Keratinocyte (primary cell): ENCODE measurements at regions not wholly inside any gene's neighbourhood (a gene's known extent, or its start where the extent isn't known, plus 50 kb on each side); places are given as distances from the start of the nearest gene placed in this dataset.

Experiments
- EZH2 ChIP-seq: IDR thresholded peaks from one replicate; pipeline ENCODE4 v1.6.1; 2012; ENCODE audit warnings: inconsistent platforms, mild to moderate bottlenecking, low read length, moderate library complexity
- TF ChIP-seq, protein P1 (sequence below), 3 experiments: IDR thresholded peaks in 1 of 3; conservative IDR thresholded peaks in 1 of 3; optimal IDR thresholded peaks in 1 of 3; 2 replicates in 2 of 3; 3 replicates in 1 of 3; pipeline versions ENCODE3 to v1.5.1; 2011; ENCODE audit warnings: low read length in 3 of 3, mild to moderate bottlenecking in 3 of 3, moderate library complexity in 2 of 3, control low read depth in 1 of 3, inconsistent platforms in 1 of 3; ENCODE audit not compliant: insufficient read depth in 2 of 3; ENCODE audit errors: extremely low read depth in 1 of 3

DNA sequence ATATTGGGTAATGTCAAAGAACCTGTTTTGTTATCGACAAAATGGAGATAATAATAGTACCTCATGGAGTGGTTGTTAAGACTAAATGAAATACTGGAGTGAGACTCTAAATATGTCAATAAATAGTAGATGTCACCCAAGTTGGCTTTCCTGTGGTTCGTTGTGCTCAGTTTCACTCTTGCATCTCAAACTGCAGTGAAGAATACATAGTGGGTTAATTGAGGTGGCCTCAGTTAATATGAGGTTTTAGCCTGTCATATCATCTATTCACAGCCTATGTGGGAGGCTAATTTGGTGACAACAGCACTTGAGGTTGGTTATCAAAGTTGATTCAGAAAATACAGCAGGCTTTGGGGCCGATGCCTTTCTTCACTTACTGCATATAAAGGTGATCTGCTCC is 485.5 kb upstream of the SUCLG2 start:
- TF ChIP-seq, protein P1, sequence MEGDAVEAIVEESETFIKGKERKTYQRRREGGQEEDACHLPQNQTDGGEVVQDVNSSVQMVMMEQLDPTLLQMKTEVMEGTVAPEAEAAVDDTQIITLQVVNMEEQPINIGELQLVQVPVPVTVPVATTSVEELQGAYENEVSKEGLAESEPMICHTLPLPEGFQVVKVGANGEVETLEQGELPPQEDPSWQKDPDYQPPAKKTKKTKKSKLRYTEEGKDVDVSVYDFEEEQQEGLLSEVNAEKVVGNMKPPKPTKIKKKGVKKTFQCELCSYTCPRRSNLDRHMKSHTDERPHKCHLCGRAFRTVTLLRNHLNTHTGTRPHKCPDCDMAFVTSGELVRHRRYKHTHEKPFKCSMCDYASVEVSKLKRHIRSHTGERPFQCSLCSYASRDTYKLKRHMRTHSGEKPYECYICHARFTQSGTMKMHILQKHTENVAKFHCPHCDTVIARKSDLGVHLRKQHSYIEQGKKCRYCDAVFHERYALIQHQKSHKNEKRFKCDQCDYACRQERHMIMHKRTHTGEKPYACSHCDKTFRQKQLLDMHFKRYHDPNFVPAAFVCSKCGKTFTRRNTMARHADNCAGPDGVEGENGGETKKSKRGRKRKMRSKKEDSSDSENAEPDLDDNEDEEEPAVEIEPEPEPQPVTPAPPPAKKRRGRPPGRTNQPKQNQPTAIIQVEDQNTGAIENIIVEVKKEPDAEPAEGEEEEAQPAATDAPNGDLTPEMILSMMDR (optimal IDR thresholded peaks at IDR 0.05 in 1 of 3, IDR thresholded peaks at IDR 0.05 in 1 of 3, conservative IDR thresholded peaks at IDR 0.05 in 1 of 3; ENCODE audit: extremely low read depth in 1 of 3, insufficient read depth in 2 of 3, low read length in 3 of 3): no peak
- TF ChIP-seq EZH2: no peak
